SKM-1 treated with dmso at 0.1 percent for 144 hours (cell line): ENCODE measurements at regions not wholly inside any gene's neighbourhood (a gene's known extent, or its start where the extent isn't known, plus 50 kb on each side); places are given as distances from the start of the nearest gene placed in this dataset.
"Not testable (repeated sequence)": the region's sequence is repeated elsewhere in the genome, so short reads cannot be mapped to it uniquely, and the experiment has no call there.

Source experiments
- DNase-seq: peaks from one replicate; lab custom pipeline; 2025; ENCODE audit not compliant: unreplicated experiment; lab: John Stamatoyannopoulos, UW

- DNase-seq = no peak
Observed at GRCh38 chr6:103826209-103826608, 1033.5 kb downstream of the HACE1 start.

- no peak for DNase-seq
Observed at GRCh38 chr6:103820148-103820547, 1039.6 kb downstream of the HACE1 start.

GRCh38 chr6:103819509-103819908, 1040.2 kb downstream of the HACE1 start:
- DNase-seq = no peak

- no peak for DNase-seq
Observed at GRCh38 chr6:103812970-103813369, 1046.7 kb downstream of the HACE1 start.

- not testable (repeated sequence) for DNase-seq
Observed at GRCh38 chr6:103801901-103802479, 1057.7 kb downstream of the HACE1 start.

GRCh38 chr6:103799971-103800670, 1059.6 kb downstream of the HACE1 start:
- no peak for DNase-seq

- no peak for DNase-seq
Observed at GRCh38 chr6:103798166-103798565, 1061.6 kb downstream of the HACE1 start.

- no peak for DNase-seq
Observed at GRCh38 chr6:103797738-103798137, 1062.0 kb downstream of the HACE1 start.

GRCh38 chr6:103791458-103791857, 1068.3 kb downstream of the HACE1 start:
- no peak for DNase-seq

GRCh38 chr6:103784117-103784516, 1075.6 kb downstream of the HACE1 start:
- no peak for DNase-seq

GRCh38 chr6:103783329-103783728, 1076.4 kb downstream of the HACE1 start:
- DNase-seq = no peak

GRCh38 chr6:103769431-103769830, 1090.3 kb downstream of the HACE1 start:
- DNase-seq = no peak

- no peak for DNase-seq
Observed at GRCh38 chr6:103750603-103751002, 1109.1 kb downstream of the HACE1 start.

- DNase-seq = no peak
Observed at GRCh38 chr6:103734016-103734415, 1125.7 kb downstream of the HACE1 start.

GRCh38 chr6:103729658-103730057, 1130.1 kb downstream of the HACE1 start:
- DNase-seq = no peak

GRCh38 chr6:103723438-103724322, 1136.0 kb downstream of the HACE1 start:
- DNase-seq = no peak

- no peak for DNase-seq
Observed at GRCh38 chr6:103722683-103723082, 1137.0 kb downstream of the HACE1 start.

GRCh38 chr6:103721923-103722322, 1137.8 kb downstream of the HACE1 start:
- DNase-seq = no peak

GRCh38 chr6:103720393-103720792, 1139.3 kb downstream of the HACE1 start:
- DNase-seq = no peak

- DNase-seq = no peak
Observed at GRCh38 chr6:103719545-103719944, 1140.2 kb downstream of the HACE1 start.

GRCh38 chr6:103715269-103715668, 1144.5 kb downstream of the HACE1 start:
- DNase-seq = no peak

- not testable (repeated sequence) for DNase-seq
Observed at GRCh38 chr6:103709236-103709635, 1150.5 kb downstream of the HACE1 start.
